Osteoblast (primary cell): ENCODE measurements at regions not wholly inside any gene's neighbourhood (a gene's known extent, or its start where the extent isn't known, plus 50 kb on each side); places are given as distances from the start of the nearest gene placed in this dataset.

Experiments used
- DNase-seq: peaks from one replicate; pipeline ENCODE4 v3.0.0; 2011; ENCODE audit warnings: low spot score, mixed read lengths; ENCODE audit not compliant: insufficient read length; ENCODE audit errors: missing footprints
- H2AFZ ChIP-seq: 2 replicates; pipeline ENCODE4 v1.6.0; 2011; ENCODE audit warnings: mild to moderate bottlenecking, low read length
- H3K27ac ChIP-seq: 2 replicates; pipeline ENCODE4 v1.5.1; 2011; ENCODE audit warnings: mild to moderate bottlenecking, low read depth, low read length, moderate library complexity
- H3K27me3 ChIP-seq: 2 replicates; pipeline ENCODE4 v1.6.0; 2012; ENCODE audit warnings: mild to moderate bottlenecking, control low read depth, inconsistent platforms, low read length, moderate library complexity; ENCODE audit not compliant: insufficient read depth
- H3K36me3 ChIP-seq: 2 replicates; pipeline ENCODE4 v1.5.1; 2011; ENCODE audit warnings: mild to moderate bottlenecking, low read length, control low read depth, moderate library complexity; ENCODE audit not compliant: insufficient read depth
- H3K4me1 ChIP-seq: 2 replicates; pipeline ENCODE4 v1.5.1; 2011; ENCODE audit warnings: mild to moderate bottlenecking, low read length, control low read depth, moderate library complexity; ENCODE audit not compliant: insufficient read depth
- H3K4me2 ChIP-seq: 2 replicates; pipeline ENCODE4 v1.6.0; 2011; ENCODE audit warnings: mild to moderate bottlenecking, low read length; ENCODE audit not compliant: insufficient read depth
- H3K4me3 ChIP-seq: fragments of 200-600 bp; sonication (generic); 3 replicates; pipeline ENCODE4 v1.5.1; 2012; ENCODE audit warnings: mild to moderate bottlenecking, low read length, inconsistent platforms; ENCODE audit not compliant: insufficient read depth
- H3K79me2 ChIP-seq: 2 replicates; pipeline ENCODE4 v1.6.0; 2012; ENCODE audit warnings: mild to moderate bottlenecking, low read length, control low read depth, inconsistent platforms; ENCODE audit not compliant: insufficient read depth
- H3K9me3 ChIP-seq: 2 replicates; pipeline ENCODE4 v1.5.1; 2011; ENCODE audit warnings: low read depth, low read length, control low read depth
- H4K20me1 ChIP-seq: 2 replicates; pipeline ENCODE4 v1.6.0; 2012; ENCODE audit warnings: mild to moderate bottlenecking, low read length, control low read depth; ENCODE audit not compliant: insufficient read depth
- CTCF ChIP-seq: IDR thresholded peaks from 2 replicates; pipeline ENCODE4 v1.5.1; 2011; ENCODE audit warnings: mild to moderate bottlenecking, low read depth, low read length, moderate library complexity; ENCODE audit errors: extremely low read depth

DNA sequence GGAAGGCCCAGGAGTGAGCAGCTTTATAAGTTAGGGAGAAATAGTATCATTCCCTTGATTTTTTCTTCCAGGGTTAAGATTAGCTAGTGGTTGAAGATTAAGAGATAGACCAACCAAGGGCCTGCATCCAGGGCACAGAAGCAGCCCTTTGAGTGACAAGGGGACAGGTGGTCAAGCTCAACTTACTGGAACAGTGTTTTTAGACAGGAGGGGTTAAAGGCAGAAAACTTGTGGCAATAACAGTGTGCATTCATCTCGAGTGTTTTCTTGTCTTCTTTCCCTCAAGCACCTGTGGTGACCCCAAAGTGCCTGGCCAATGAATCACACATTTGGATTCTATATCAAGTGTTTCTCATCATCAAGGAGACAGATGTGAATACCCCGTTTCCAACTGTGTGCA is 267.5 kb downstream of the PDCD6IP start:
- no peak overlapping the region for H3K4me2 ChIP-seq
- no peak for DNase-seq
- H4K20me1 ChIP-seq = no peaks in the 10 kb centered on the region
- no peaks in the 10 kb centered on the region for H3K36me3 ChIP-seq
- no peaks in the 10 kb centered on the region for H3K79me2 ChIP-seq
- H3K4me3 ChIP-seq = no peak overlapping the region
- no peaks in the 10 kb centered on the region for H3K9me3 ChIP-seq
- TF ChIP-seq CTCF = no peak
- no peak overlapping the region for H3K27ac ChIP-seq
- H2AFZ ChIP-seq = no peak overlapping the region
- no peaks in the 10 kb centered on the region for H3K27me3 ChIP-seq
- H3K4me1 ChIP-seq = no peaks in the 10 kb centered on the region

GRCh38 chr3:34066328-34066727 is 267.9 kb downstream of the PDCD6IP start:
- H3K79me2 ChIP-seq = no peaks in the 10 kb centered on the region
- H3K4me3 ChIP-seq = no peak overlapping the region
- no peaks in the 10 kb centered on the region for H3K27me3 ChIP-seq
- no peak for DNase-seq
- no peak overlapping the region for H3K4me2 ChIP-seq
- no peak overlapping the region for H3K27ac ChIP-seq
- H3K9me3 ChIP-seq = no peaks in the 10 kb centered on the region
- H3K4me1 ChIP-seq = no peaks in the 10 kb centered on the region
- H3K36me3 ChIP-seq = no peaks in the 10 kb centered on the region
- H4K20me1 ChIP-seq = no peaks in the 10 kb centered on the region
- H2AFZ ChIP-seq = no peak overlapping the region
- no peak for TF ChIP-seq CTCF

- Histone ChIP-seq H3K9me3 (no peaks in the 10 kb centered on the region), H2AFZ (peak overlapping the region; percentile 26), H3K4me3 (no peak overlapping the region), H3K4me2 (no peak overlapping the region), H4K20me1 (no peaks in the 10 kb centered on the region), H3K27ac (no peak overlapping the region), H3K4me1 (no peaks in the 10 kb centered on the region), H3K27me3 (no peaks in the 10 kb centered on the region), H3K79me2 (no peaks in the 10 kb centered on the region), H3K36me3 (no peaks in the 10 kb centered on the region)
- DNase-seq = no peak
- TF ChIP-seq CTCF = no peak
Observed at GRCh38 chr3:34066999-34067398, 268.6 kb downstream of the PDCD6IP start.

GRCh38 chr3:34067536-34068051 is 269.2 kb downstream of the PDCD6IP start:
- DNase-seq = no peak
- Histone ChIP-seq H3K36me3 (no peaks in the 10 kb centered on the region), H3K4me2 (no peak overlapping the region), H3K79me2 (no peaks in the 10 kb centered on the region), H3K4me3 (no peak overlapping the region), H3K9me3 (no peaks in the 10 kb centered on the region), H2AFZ (no peak overlapping the region), H4K20me1 (no peaks in the 10 kb centered on the region), H3K27ac (no peak overlapping the region), H3K27me3 (no peaks in the 10 kb centered on the region), H3K4me1 (no peaks in the 10 kb centered on the region)
- no peak for TF ChIP-seq CTCF
